Cardiac fibroblast (primary cell): ENCODE measurements at regions not wholly inside any gene's neighbourhood (a gene's known extent, or its start where the extent isn't known, plus 50 kb on each side); places are given as distances from the start of the nearest gene placed in this dataset.

ENCODE experiments used
- DNase-seq, 2 donors: peaks; one replicate each; pipeline versions ENCODE4 v3.0.0 to v3.0.0-alpha.2; 2010; ENCODE audit warnings: low read depth in 2 of 2
- H3K4me3 ChIP-seq, 2 donors: replicated peaks in 1 of 2; 1 replicate in 1 of 2; 2 replicates in 1 of 2; pipeline ENCODE4 v1.5.1; 2011; ENCODE audit warnings: low read depth in 2 of 2, low read length in 2 of 2, mild to moderate bottlenecking in 2 of 2, moderate library complexity in 1 of 2
- CTCF ChIP-seq: IDR thresholded peaks from one replicate; pipeline ENCODE4 v1.5.1; 2011; ENCODE audit warnings: low read depth, mild to moderate bottlenecking, low read length, inconsistent platforms

GRCh38 chr2:220068846-220069245, 441.4 kb downstream of the SLC4A3 start:
- DNase-seq, result no peak
- no peak overlapping the region for H3K4me3 ChIP-seq
- no peak for TF ChIP-seq CTCF

- no peak overlapping the region for H3K4me3 ChIP-seq
- no peak for DNase-seq
- TF ChIP-seq CTCF, result no peak
Measured at GRCh38 chr2:220070349-220070748, 442.9 kb downstream of the SLC4A3 start.

GRCh38 chr2:220071696-220072095, 444.3 kb downstream of the SLC4A3 start:
- no peak overlapping the region for H3K4me3 ChIP-seq
- TF ChIP-seq CTCF, result no peak
- no peak for DNase-seq

- H3K4me3 ChIP-seq, result no peak overlapping the region
- no peak for TF ChIP-seq CTCF
- DNase-seq, result no peak
Measured at GRCh38 chr2:220072669-220073220, 445.3 kb downstream of the SLC4A3 start.

GRCh38 chr2:220075835-220076234, 448.4 kb downstream of the SLC4A3 start:
- no peak for TF ChIP-seq CTCF

GRCh38 chr2:220076734-220077133, 449.3 kb downstream of the SLC4A3 start:
- peak; percentile 60 to 69 for DNase-seq
- H3K4me3 ChIP-seq, result no peak overlapping the region
- peak; percentile 49 for TF ChIP-seq CTCF

More at GRCh38 chr2:220075835-220076234, 448.4 kb downstream of the SLC4A3 start:
- DNase-seq, result no peak
- no peak overlapping the region for H3K4me3 ChIP-seq

GRCh38 chr2:220077488-220077887, 450.1 kb downstream of the SLC4A3 start:
- peak; percentile 68 to 83 for DNase-seq
- no peak overlapping the region for H3K4me3 ChIP-seq
- TF ChIP-seq CTCF, result no peak
